CD14-positive monocyte (primary cell): ENCODE measurements at regions not wholly inside any gene's neighbourhood (a gene's known extent, or its start where the extent isn't known, plus 50 kb on each side); places are given as distances from the start of the nearest gene placed in this dataset.

Experiments used
- DNase-seq, 3 donors: peaks; one replicate each; pipeline ENCODE4 v3.0.0-alpha.2; 2011 to 2022
- H2AFZ ChIP-seq: 2 replicates; pipeline ENCODE4 v1.6.0; 2012; ENCODE audit warnings: mild to moderate bottlenecking, low read depth, low read length, inconsistent platforms; ENCODE audit not compliant: insufficient read depth, poor library complexity, severe bottlenecking
- H3K27ac ChIP-seq, 2 donors: 1 replicate in 1 of 2; 2 replicates in 1 of 2; pipeline ENCODE4 v1.5.1; 2012 to 2013; ENCODE audit warnings: low read length in 2 of 2, control low read depth in 1 of 2, inconsistent platforms in 1 of 2, low read depth in 1 of 2, mild to moderate bottlenecking in 1 of 2
- H3K27me3 ChIP-seq, 2 donors: one replicate each; pipeline versions ENCODE4 v1.6.0 to v1.6.1; 2011 to 2013; ENCODE audit warnings: low read length in 2 of 2; ENCODE audit not compliant: control insufficient read depth in 2 of 2, insufficient read depth in 2 of 2
- H3K36me3 ChIP-seq, 2 donors: replicated peaks in 1 of 2; 1 replicate in 1 of 2; 2 replicates in 1 of 2; pipeline versions ENCODE4 v1.5.1 to v1.6.1; 2012 to 2013; ENCODE audit warnings: low read length in 2 of 2, control low read depth in 1 of 2, inconsistent platforms in 1 of 2, mild to moderate bottlenecking in 1 of 2; ENCODE audit not compliant: insufficient read depth in 2 of 2, control insufficient read depth in 1 of 2
- H3K4me1 ChIP-seq, 2 donors: 1 replicate in 1 of 2; 2 replicates in 1 of 2; pipeline versions ENCODE4 v1.5.1 to v1.6.1; 2012 to 2013; ENCODE audit warnings: low read length in 2 of 2, control low read depth in 1 of 2, inconsistent platforms in 1 of 2, mild to moderate bottlenecking in 1 of 2, moderate library complexity in 1 of 2; ENCODE audit not compliant: insufficient read depth in 2 of 2, control insufficient read depth in 1 of 2
- H3K4me2 ChIP-seq: replicated peaks from 2 replicates; pipeline ENCODE3; 2012; ENCODE audit warnings: low read length, moderate library complexity, mild to moderate bottlenecking; ENCODE audit not compliant: poor library complexity, severe bottlenecking; ENCODE audit errors: extremely low read depth
- H3K4me3 ChIP-seq, 3 experiments: fragments of 200-600 bp in 1 of 3; sonication (generic) in 1 of 3; replicated peaks in 1 of 3; 1 replicate in 2 of 3; 2 replicates in 1 of 3; pipeline ENCODE4 v1.5.1; 2011 to 2013; ENCODE audit warnings: low read length in 3 of 3, mild to moderate bottlenecking in 3 of 3, control low read depth in 2 of 3, low read depth in 2 of 3, inconsistent platforms in 1 of 3, moderate library complexity in 1 of 3
- H3K79me2 ChIP-seq: 2 replicates; pipeline ENCODE4 v1.6.0; 2012; ENCODE audit warnings: mild to moderate bottlenecking, control low read depth, inconsistent platforms, low read length, moderate library complexity; ENCODE audit not compliant: insufficient read depth
- H3K9ac ChIP-seq: 2 replicates; pipeline ENCODE4 v1.6.0; 2017; ENCODE audit warnings: low read length, mild to moderate bottlenecking; ENCODE audit not compliant: insufficient read depth, poor library complexity, severe bottlenecking
- H3K9me3 ChIP-seq, 2 donors: replicated peaks in 1 of 2; 1 replicate in 1 of 2; 2 replicates in 1 of 2; pipeline versions ENCODE4 v1.5.1 to v1.6.1; 2012 to 2013; ENCODE audit warnings: low read length in 2 of 2, control low read depth in 1 of 2; ENCODE audit not compliant: control insufficient read depth in 1 of 2, insufficient read depth in 1 of 2
- H4K20me1 ChIP-seq: 2 replicates; pipeline ENCODE4 v1.6.0; 2012; ENCODE audit warnings: mild to moderate bottlenecking, low read length, control low read depth, moderate library complexity; ENCODE audit not compliant: insufficient read depth
- H3K27ac Mint-ChIP-seq, 7 donors: one replicate each; pipeline ENCODE4 v1.8.0; 2020; ENCODE audit warnings: mild to moderate bottlenecking in 7 of 7, mixed read lengths in 7 of 7, moderate library complexity in 6 of 7, inconsistent platforms in 2 of 7
- H3K27me3 Mint-ChIP-seq, 3 donors: one replicate each; pipeline ENCODE4 v1.8.0; 2021 to 2022; ENCODE audit warnings: low read depth in 3 of 3, mild to moderate bottlenecking in 3 of 3, mixed read lengths in 3 of 3, moderate library complexity in 3 of 3, inconsistent platforms in 1 of 3
- H3K36me3 Mint-ChIP-seq, 2 donors: one replicate each; pipeline ENCODE4 v1.8.0; 2020; ENCODE audit warnings: mixed read lengths in 2 of 2, inconsistent platforms in 1 of 2, mild to moderate bottlenecking in 1 of 2
- H3K4me1 Mint-ChIP-seq: one replicate; pipeline ENCODE4 v1.8.0; 2020; ENCODE audit warnings: mild to moderate bottlenecking, mixed read lengths
- H3K4me3 Mint-ChIP-seq, 2 donors: one replicate each; pipeline ENCODE4 v1.8.0; 2020; ENCODE audit warnings: mild to moderate bottlenecking in 2 of 2, mixed read lengths in 2 of 2, moderate library complexity in 1 of 2
- H3K9me3 Mint-ChIP-seq, 7 donors: one replicate each; pipeline ENCODE4 v1.8.0; 2020 to 2022; ENCODE audit warnings: mixed read lengths in 7 of 7, mild to moderate bottlenecking in 6 of 7, moderate library complexity in 6 of 7, inconsistent platforms in 2 of 7
- CTCF ChIP-seq: fragments of 200-600 bp; IDR thresholded peaks from one replicate; pipeline ENCODE4 v1.8.0; 2022; ENCODE audit warnings: antibody characterized with exemption, mild to moderate bottlenecking
- WGBS: methylation state at CpG from one replicate; pipeline ENCODE4 v1.1.5; 2013; ENCODE audit warnings: missing lambda C conversion rate; ENCODE audit not compliant: insufficient coverage; 5-methylcytosine and 5-hydroxymethylcytosine counted together
- intact Hi-C, 2 donors: fragments of 100-400 bp; cut with micrococcal nuclease; formaldehyde crosslinking; loops; one replicate each; pipeline versions ENCODE4 v1.15.0 to v1.15.1; 2023

- no CpG with 5 or more reads among the region's 2 CpGs for WGBS
- Mint-ChIP-seq H3K27me3 (no peaks in the 10 kb centered on the region), H3K27ac (no peak overlapping the region), H3K36me3 (no peaks in the 10 kb centered on the region), H3K4me1 (no peaks in the 10 kb centered on the region), H3K4me3 (no peak overlapping the region), H3K9me3 (peaks cover 0 to 9% (median 5%) of the 10 kb centered on the region in 7 donors)
- H3K9ac ChIP-seq: no peak overlapping the region
- intact Hi-C loops: no loop called here
- no peaks in the 10 kb centered on the region for H3K4me1 ChIP-seq
- H3K4me3 ChIP-seq: no peak overlapping the region
- H3K4me2 ChIP-seq: no peak overlapping the region
- H3K9me3 ChIP-seq: no peaks in the 10 kb centered on the region
- H2AFZ ChIP-seq: no peak overlapping the region
- H3K27me3 ChIP-seq: no peaks in the 10 kb centered on the region
- H3K79me2 ChIP-seq: no peaks in the 10 kb centered on the region
- no peak for DNase-seq
- no peaks in the 10 kb centered on the region for H4K20me1 ChIP-seq
- H3K36me3 ChIP-seq: no peaks in the 10 kb centered on the region
- no peak for TF ChIP-seq CTCF
- H3K27ac ChIP-seq: no peak overlapping the region
Measured at GRCh38 chr2:149885468-149885867, 297.9 kb upstream of the MMADHC start.

GRCh38 chr2:149884871-149885270, 297.3 kb upstream of the MMADHC start:
- Mint-ChIP-seq H3K9me3 (peaks cover 0 to 9% (median 5%) of the 10 kb centered on the region in 7 donors), H3K4me1 (no peaks in the 10 kb centered on the region), H3K4me3 (no peak overlapping the region), H3K27me3 (no peaks in the 10 kb centered on the region), H3K36me3 (no peaks in the 10 kb centered on the region), H3K27ac (no peak overlapping the region)
- H3K9ac ChIP-seq: no peak overlapping the region
- no peaks in the 10 kb centered on the region for H3K4me1 ChIP-seq
- H4K20me1 ChIP-seq: no peaks in the 10 kb centered on the region
- H3K27ac ChIP-seq: no peak overlapping the region
- H3K79me2 ChIP-seq: no peaks in the 10 kb centered on the region
- H3K36me3 ChIP-seq: no peaks in the 10 kb centered on the region
- H3K27me3 ChIP-seq: no peaks in the 10 kb centered on the region
- no peak for DNase-seq
- no peaks in the 10 kb centered on the region for H3K9me3 ChIP-seq
- H3K4me2 ChIP-seq: no peak overlapping the region
- H2AFZ ChIP-seq: no peak overlapping the region
- intact Hi-C loops: no loop called here
- TF ChIP-seq CTCF: no peak
- H3K4me3 ChIP-seq: no peak overlapping the region
